Embryonic facial prominence (tissue), 1 donor: ENCODE measurements at regions not wholly inside any gene's neighbourhood (a gene's known extent, or its start where the extent isn't known, plus 50 kb on each side); places are given as distances from the start of the nearest gene placed in this dataset.

Experiments used
- DNase-seq: peaks from one replicate; pipeline ENCODE4 v3.0.0-alpha.2; 2016; ENCODE audit errors: extremely low spot score

DNA sequence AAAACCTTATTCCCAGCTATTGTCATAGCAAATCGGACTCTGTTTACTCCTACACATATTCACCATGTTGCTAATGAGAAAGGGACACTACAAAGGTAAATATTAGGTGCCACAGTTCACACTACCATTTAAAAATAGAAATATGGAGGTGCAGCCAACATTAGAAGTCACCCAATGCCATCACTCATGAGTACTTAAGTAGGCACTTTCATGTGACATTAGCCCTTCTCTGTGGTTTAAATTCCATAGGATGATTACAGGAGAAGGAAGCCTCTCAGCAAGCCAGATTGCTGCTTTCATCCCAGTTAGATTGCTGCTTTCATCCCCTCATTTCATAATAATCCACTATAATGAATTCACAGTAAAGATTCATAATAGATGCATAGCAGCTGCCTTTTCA, 376.8 kb upstream of the ALCAM start:
- no peak for DNase-seq

DNA sequence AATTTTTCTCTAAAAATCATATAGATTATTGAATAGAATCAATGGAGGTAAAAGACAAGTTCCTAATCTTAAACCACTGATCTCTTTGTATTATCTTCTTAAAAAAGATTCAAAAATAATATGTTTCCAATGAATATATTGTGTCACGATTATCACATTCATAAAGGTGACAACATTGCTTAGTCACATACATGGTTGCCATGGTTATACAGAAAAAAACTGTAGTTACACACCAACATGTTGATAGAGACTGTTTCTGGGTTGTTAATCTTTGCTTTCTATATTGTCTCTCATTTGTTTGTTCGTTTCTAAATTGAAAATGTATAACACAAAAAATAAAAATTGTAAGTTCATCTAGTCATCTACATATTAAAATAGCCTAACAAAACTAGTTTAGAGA, 376.0 kb upstream of the ALCAM start:
- no peak for DNase-seq

DNA sequence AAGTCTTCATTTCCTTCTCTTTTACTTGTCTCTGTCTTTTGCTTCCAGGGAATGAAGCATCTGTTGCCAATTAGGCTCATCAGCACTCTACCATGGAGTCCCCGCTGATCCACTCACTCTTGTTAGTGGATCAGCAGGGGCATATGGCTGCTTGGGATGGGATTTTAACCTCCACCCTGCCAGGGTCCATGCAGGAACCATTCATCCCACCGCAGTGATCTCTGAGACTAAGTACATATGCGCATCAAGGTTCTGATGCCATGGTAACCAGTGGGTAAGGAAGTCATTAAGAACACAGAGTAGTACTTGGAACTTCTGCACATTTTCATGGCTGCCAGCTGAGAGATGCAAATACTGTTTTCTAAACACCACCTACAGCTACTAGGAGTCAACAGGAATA, 374.0 kb upstream of the ALCAM start:
- DNase-seq = no peak

DNA sequence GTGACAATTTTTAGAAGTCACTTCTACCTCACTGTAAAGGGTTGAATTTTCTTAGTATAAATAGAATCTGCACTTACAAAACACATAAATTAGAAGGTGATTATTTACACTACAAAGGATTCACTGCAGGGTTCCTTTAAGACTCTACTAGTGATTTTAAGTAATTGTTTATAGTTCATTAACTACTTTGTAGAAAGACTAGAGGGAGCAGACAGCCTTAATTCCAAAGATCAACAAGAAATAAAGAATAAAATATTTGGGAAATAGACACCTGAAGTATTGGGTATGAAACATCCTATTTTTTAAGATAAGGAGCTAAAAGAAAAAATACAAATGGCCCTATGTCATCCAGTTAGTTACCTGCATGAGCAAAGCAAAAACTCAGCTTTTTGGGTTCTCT, 360.5 kb upstream of the ALCAM start:
- no peak for DNase-seq

DNA sequence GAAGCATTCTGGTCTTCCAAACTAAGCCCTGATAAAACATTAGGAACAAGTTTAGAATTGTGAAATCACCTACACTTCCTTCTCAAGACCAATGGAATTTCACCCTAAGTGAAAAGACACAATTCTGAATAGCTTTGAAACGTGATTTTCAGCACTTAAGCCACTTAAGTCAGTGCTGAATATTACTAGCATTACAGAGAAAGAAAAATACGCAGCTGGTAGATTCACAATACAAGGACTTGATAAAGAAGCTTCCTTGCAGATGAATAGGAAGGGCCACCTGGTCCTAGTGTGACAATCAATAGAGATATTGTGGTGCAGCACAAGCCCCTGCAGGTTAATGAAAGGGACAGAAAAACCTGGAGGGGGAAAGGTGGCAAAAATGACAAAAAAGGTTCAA, 353.1 kb upstream of the ALCAM start:
- DNase-seq = no peak

DNA sequence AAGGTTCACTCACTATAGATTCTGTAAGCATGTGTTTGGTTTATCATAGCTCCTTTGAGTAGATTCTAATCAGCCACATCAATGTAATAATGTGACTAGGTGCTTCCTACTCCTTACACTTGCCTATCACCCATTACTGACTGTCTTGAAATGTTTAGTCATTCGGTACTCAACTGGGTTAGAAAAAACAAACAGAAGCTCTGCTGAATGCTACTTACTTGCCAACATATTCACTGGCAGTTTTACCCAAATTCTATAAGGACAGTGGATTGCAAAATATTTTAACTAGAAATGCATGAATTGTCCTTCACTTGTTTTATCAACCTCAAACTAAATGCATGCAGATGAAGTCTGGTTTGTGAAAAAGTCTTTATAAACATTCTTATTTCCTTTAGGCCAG, 352.1 kb upstream of the ALCAM start:
- DNase-seq = no peak

DNA sequence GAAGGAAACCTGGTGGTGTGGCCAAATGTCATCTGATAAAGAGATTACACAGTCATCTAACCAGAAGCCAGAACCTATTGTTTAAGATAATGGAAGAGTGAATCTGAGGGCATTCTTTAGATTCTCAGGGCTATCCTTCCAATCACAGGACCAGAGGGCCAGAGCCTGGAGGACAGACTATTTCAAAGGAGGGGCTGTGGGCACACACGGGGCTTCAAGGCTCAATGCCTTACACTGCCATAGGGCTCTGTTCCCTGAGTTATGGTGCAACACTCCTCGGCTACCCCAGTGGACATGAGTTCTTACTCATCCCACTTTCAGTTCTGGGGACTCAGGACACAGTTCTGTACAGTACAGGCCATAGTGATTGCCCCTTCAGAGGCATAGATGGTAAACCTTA, 343.9 kb upstream of the ALCAM start:
- DNase-seq = no peak

DNA sequence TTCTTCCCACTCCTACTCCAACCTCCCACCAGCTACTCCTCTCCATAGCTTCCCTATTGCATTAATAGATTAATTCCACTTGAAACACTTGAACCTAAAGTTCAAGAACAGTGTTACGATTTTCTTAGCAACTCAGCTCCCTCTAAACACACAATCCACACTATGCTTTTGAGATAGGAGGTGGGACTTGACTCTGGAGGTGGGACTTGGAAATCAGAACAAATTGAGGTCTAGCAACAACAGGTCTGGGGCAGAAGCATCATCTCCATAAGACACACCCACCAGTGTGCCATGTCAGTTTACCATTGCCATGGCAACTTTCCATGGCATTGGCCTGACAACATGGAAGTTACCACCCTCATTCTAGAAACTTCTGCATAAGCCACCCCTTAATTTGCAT, 336.5 kb upstream of the ALCAM start:
- no peak for DNase-seq

DNA sequence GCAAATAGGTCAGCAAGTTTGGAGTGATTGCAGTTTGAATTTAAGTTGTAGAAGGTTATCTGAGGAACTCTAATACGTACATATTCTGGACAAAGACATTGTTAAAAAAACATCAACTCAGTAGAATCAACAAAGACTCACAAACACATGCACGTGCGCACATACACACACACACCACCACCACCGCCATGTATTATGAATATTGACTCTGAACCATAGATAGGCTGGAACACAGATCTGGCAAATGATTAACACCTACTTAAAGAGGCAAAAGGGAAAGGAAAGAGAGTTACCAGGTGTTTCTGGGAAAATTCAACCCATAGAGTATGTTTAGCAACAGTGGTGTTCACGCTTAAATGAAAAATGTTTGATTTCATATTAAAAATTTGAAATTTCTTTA, 334.2 kb upstream of the ALCAM start:
- DNase-seq = no peak

DNA sequence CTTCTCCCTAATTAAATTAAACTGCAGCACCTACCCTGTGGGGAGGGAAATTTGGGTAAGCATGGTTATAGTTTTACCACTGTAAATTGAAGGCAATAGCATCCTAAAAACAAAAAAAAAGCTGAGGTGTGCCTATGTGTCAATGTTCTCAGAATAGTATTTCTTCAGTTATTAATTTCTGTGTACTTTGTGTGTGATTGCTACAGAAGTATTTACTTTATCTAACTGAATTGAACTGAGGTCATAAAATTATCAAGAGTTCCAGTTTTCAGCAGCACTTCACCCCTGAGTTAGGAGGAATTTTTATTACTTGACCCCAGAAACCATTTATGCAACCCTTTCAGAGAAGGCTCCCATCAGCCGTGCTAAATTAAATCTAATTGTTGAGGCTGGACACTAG, 333.6 kb upstream of the ALCAM start:
- DNase-seq = no peak

DNA sequence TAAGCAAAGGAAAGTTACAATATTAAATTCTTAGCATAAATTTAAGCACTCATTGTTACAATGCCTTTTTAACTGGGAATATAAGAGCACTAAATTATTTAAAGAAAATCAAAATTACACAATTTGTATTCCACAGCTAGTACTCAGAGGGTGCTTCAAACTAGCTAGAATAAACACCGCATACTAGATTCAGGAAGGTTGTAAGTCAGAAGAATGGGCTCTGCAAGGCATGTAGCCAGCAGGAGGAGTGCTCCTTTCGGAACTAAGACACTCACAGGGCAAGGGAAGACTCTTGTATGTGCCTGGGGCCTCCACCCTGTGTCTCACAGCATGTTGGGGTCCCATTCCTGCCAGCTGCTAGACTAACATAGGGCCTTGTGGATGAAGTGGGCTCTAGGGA, 327.7 kb upstream of the ALCAM start:
- no peak for DNase-seq

DNA sequence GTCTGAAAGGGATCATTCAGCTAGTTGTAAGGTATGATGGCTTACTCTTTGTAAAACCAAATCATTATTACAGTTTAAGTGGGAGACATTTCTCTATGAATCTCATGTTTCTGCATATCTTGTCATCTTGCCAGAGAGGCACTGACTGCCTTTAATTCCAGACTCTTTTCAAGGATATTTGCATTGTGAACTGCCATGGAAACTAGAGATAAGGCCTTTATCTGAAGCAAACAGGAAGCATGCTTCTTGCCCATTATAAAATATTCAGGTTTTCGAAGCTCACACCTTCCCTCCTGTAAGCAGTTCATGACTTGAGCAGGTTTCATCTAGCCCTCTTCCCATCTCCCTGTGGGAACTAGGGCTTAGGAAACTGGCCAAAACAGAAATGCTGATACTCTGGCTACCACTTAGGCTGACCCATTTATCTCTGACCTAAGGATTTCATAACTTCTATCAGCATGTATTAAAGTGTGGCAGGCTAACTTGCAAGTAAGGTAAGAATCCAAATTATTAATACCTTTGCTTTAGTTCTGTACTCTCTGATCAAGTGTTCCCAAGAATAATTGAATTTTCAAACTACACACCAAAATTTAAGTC, 326.6 kb upstream of the ALCAM start:
- DNase-seq = no peak

DNA sequence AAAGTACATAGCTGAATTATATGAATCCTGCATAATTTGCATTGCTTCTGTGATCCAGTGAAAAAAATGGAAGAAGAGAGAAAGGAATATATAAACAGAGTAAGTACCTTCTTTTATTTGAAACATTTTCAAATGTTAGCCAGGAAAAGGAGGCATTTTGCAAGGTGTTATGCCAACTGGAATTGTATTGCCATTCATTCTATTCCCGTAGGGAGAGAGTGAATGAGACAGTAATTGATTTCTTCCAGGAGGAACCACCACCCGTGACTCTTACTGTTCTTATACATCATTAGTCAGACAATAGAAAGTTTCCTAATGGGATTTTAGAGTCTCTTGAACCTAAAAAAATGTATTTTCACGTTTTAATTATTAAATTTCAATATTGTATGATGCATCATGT, 324.1 kb upstream of the ALCAM start:
- no peak for DNase-seq

DNA sequence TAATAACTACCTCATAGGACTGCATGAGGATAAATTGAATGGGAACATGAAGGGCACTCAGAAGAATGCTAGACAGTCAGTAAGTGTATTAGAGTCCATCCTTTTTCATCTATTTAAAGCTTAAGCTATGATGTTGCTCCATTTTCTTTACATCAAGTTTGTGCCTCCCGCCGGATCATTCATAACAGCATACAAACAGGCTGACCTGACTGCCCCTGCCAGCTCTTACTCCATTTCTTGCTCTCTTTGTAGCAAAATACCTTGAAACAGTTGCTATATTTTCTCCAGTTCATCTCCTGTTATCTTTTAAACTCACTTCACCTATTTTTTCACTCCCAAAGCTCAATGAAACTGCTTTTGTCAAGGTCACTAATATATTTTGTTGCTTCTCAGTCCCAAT, 315.6 kb upstream of the ALCAM start:
- no peak for DNase-seq

DNA sequence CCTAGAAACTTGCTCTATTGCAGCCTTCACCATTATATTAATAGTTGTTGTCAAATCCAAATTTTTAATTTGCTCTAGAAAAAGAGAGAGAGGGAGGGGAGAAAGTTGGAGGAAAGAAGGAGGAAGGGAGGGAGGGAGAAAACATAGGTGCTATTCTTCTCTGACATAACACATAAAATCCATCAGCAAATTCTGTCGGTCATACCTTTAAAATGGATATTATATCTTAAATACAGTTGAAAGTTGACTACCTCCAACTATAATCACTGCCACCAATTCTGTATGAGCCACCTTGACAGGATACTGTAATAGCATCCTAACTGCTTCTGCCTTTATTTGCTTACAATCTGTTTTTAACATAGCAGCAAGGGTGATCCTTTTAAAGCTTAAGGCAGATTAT, 314.7 kb upstream of the ALCAM start:
- no peak for DNase-seq

DNA sequence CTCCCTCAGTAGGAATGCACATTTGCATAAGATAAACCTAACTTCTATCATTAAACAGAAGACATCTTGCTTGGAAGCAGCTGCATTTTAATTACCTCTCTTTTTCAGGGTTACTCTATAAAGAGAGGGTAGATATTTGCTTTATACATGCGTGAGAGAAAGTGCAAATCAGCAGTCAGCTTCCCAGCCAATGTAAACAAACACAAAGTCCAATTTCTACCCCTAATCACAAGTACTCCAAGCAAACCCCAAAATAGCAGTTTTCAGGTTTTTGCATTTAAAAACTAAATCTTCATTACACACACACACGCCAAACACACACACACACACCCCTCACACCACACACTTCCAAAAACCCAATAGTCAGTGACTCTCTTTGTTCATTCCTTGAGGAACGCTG, 303.9 kb upstream of the ALCAM start:
- DNase-seq = no peak

DNA sequence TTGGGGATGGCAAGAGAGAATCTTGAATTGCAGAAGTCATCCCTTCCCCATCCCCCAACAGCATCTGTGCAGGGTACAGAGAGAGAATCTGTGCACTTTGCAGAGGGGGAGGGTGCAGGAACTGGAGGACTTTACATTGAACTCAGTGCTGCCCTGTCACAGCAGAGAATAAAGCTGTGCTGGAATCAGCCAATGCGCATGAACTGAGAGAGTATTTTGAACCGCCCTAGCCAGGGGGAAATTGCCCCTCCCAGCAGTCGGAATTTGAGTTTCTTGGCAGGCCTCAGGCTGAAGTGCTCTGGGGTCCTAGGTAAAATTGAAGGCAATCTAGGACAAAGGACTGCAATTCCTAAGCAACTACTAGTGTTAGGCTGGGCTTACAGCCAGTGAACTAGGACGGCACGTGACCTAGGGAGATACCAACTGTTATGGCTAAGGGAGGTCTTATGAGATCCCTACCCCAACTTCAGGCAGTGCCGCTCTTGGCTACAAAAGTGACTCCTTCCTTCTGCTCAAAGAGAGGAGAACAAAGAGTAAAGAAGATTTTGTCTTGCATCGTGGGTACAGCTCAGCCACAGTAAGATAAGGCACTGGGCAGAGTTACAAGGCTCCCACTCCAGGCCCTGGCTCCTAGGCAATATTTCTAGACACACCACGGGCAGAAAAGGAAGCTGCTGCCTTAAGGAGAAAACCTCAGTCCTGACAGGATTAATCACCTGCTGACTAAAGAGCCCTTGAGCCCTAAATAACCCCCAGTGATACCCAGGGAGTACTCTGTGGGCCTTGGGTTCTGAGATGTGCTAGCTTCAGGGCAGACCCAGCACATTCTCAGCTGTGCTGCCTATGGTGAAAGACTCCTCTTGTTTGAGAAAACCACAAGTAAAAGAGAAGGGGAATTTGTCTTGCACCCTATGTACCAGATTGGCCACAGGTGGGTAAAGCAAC, 300.5 kb upstream of the ALCAM start:
- no peak for DNase-seq

DNA sequence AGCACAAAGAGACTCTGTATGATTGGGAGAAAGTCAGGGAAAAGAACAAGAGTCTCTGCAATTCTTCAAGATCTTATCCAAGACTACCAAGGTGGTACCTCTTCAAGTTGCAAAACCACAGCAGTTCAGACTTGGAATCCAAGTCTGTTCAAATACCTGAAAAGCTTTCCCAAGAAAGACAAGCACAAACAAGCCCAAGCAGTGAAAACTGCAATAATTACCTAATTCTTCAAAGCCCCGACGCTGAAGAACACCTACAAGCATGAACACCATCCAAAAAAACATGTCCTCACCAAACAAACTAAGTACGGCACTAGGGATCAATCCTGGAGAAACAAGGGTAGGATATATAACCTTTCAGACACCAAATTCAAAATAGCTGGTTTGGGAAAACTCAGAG, 299.3 kb upstream of the ALCAM start:
- no peak for DNase-seq

DNA sequence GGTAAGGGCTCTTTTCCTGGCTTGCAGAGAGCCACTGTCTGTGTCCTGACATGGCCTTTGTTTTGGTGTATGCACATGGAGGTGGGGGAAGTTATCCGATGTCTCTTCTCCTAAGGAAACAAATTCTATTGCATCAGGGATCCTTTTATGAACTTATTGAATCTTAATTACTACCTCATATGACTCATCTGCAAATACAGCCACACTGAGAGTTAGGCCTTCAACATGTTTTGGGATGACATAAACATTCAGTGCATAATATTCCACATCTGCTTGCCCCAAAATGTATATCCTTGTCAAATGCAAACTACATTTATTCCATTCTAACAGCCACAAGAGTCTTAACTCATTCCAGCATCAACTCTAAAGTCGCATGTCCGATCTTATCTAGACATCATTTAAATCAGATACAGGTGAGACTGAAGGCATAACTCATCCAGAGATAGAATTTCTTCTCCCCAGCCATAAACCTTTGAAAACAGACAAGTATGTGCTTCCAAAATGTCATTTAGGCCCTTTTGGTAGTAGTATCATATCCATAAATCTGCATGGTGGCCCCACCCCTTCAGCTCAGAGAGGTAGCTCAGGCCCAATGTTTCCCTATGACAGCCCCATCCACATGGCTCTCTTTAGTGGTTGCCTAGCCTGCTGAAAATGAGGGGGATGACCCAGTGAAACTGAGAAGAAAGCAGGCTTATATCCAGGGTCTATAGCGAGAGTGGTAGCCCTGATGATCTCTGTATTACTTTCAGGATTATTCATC, 289.5 kb upstream of the ALCAM start:
- DNase-seq = no peak

DNA sequence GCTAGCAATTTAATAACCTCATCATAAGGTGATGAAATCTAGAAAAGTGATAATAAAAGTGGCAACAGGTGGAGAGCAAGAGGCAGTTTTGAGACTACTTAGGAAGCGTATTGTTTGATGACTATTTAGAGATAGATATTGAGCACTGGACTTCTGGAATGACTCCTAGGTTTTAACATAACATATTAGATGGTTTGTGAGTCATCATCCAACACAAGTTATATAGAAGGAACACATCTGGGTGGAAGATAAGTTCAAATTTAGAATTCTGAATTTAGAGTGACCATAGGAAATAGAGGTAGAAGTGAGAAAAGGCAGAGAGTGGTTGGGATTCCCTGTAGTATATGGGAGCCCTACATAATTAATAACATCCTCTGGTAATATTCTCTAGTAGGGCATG, 282.8 kb upstream of the ALCAM start:
- no peak for DNase-seq

DNA sequence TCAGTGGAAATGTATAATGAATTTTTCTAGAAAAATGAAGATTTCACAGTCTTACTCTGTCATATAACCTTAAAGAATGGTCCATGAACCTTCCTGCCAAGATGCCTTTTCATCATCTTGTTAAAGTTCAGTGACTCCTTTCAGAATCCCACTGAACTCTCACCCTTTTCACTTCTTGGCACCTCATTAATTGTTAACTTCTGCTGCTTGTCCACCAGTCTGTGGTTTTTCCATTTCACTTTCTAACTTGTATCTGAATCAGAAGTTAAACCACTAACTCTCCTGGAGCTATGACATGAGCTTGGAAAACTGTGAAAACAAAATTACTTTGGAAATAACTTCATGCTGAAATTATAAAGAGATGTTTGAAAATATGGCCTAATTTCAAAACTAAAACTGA, 281.2 kb upstream of the ALCAM start:
- DNase-seq = no peak

DNA sequence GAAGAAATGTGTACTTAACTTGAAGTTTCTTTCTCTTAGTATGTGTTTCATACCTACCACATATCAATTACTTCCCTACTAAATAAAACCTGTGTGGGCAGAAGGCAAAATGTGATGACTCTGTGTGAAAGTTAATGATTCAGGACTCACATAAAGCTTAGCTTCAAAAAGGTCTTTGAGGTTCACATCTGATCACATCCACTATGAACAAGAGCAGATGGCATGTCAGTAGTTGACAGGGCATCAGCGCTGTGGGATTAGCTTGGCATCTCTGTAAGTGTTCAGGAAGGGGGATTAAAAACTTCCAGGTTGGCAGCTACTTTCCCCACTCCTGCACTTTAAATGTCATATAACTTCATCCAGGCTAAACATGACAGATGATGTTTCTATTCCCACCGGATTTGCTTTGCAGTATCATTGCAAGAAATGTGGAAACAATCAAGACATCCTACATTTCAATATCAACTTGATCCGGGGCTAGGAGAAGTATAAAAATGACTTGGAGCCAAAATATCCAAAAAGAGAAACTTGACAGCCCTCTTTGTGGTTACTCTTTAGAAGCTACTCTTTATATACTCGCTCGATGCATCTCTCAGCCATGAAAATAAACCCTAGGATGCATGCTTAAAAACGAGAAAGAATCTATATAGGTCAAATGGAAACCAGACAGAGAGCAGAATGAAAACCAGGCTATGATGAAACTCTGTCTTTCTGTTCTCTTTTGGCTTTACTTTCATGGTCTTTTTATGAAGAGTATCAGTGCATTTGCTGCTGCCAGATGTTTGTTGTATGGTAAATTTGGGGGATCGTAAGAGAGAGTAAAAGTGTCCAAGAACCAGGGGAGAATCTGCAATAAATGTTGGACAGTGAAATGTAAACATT, 273.1 kb upstream of the ALCAM start:
- DNase-seq = no peak
